ENCODE measurements at regions not wholly inside any gene's neighbourhood (a gene's known extent, or its start where the extent isn't known, plus 50 kb on each side); places are given as distances from the start of the nearest gene placed in this dataset.

DNA sequence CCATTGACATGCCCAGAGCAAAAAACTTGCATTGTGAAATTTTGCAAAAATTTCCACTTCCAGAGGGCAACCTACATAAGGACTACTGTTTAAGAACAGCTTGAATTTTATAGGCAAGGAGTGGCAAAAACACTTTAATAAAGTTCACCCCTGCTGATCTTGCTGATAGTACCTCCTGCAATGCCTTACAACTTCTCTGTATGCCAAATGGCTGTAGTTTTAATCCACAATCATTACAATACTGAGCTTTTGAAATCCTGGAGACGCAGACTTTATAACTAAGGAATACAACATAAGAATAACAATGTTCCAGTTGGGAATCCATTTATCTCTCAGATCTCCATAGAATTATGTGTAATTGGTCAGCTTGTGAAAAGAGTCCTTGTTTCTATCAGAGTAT is 247.5 kb downstream of the KCNJ3 start:
- Histone ChIP-seq H3K79me2 (ENCODE audit: control insufficient read depth, low read length) (no peaks in the 10 kb centered on the region), H3K27me3 (ENCODE audit: control insufficient read depth, low read length) (no peaks in the 10 kb centered on the region), H3K4me3 (ENCODE audit: low read length) (no peak overlapping the region), H3K4me2 (ENCODE audit: low read length) (no peak overlapping the region), H4K20me1 (ENCODE audit: control insufficient read depth, insufficient read depth, low read depth, low read length) (no peaks in the 10 kb centered on the region), H3K36me3 (ENCODE audit: control insufficient read depth, low read length) (no peaks in the 10 kb centered on the region), H3K27ac (ENCODE audit: low read depth, low read length) (no peak overlapping the region), H3K9me2 (replicated peaks; ENCODE audit: control insufficient read depth, low read length) (no peaks in the 10 kb centered on the region), H3K4me1 (ENCODE audit: control insufficient read depth, low read length) (no peaks in the 10 kb centered on the region), H3F3A (ENCODE audit: control insufficient read depth, insufficient read depth) (no peaks in the 10 kb centered on the region), H3K9me3 (ENCODE audit: control insufficient read depth, insufficient read depth, low read length) (no peaks in the 10 kb centered on the region)
- TF ChIP-seq CTCF (IDR thresholded peaks at IDR 0.05; ENCODE audit: low read depth, low read length, poor library complexity, severe bottlenecking) (no peak), EZH2phosphoT487 (IDR thresholded peaks at IDR 0.05; ENCODE audit: borderline replicate concordance, low read length) (no peak)

DNA sequence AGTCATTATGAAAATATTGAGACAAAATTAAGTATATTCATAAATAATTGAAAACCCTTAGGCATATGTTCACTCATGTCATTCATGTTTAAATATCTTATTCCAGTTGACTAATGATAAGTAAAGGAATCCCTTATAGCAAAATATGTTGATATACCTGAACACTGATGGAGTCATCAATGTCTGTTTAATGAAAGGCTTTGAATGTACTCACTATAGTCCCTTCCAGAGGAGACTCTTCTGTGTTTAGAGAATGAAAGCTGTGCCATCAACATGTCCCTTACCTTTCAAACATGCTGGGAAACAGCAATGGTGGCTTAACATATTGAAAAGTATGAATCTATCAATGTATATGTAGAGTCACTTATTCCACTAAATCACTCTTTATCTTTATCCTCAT is 242.9 kb downstream of the KCNJ3 start:
- Histone ChIP-seq H3K36me3 (ENCODE audit: control insufficient read depth, low read length) (no peaks in the 10 kb centered on the region), H3K9me2 (replicated peaks; ENCODE audit: control insufficient read depth, low read length) (no peaks in the 10 kb centered on the region), H3F3A (ENCODE audit: control insufficient read depth, insufficient read depth) (peaks cover 3% of the 10 kb centered on the region; the same call in 1 of the 2 replicates), H3K27me3 (ENCODE audit: control insufficient read depth, low read length) (no peaks in the 10 kb centered on the region), H3K27ac (ENCODE audit: low read depth, low read length) (no peak overlapping the region), H3K4me2 (ENCODE audit: low read length) (no peak overlapping the region), H3K79me2 (ENCODE audit: control insufficient read depth, low read length) (no peaks in the 10 kb centered on the region), H3K4me3 (ENCODE audit: low read length) (no peak overlapping the region), H4K20me1 (ENCODE audit: control insufficient read depth, insufficient read depth, low read depth, low read length) (no peaks in the 10 kb centered on the region), H3K4me1 (ENCODE audit: control insufficient read depth, low read length) (no peaks in the 10 kb centered on the region), H3K9me3 (ENCODE audit: control insufficient read depth, insufficient read depth, low read length) (no peaks in the 10 kb centered on the region)
- TF ChIP-seq CTCF (IDR thresholded peaks at IDR 0.05; ENCODE audit: low read depth, low read length, poor library complexity, severe bottlenecking) (no peak), EZH2phosphoT487 (IDR thresholded peaks at IDR 0.05; ENCODE audit: borderline replicate concordance, low read length) (no peak)

GRCh38 chr2:154934213-154934612 is 235.7 kb downstream of the KCNJ3 start:
- peaks cover 13% of the 10 kb centered on the region; the same call in 1 of the 2 replicates for H3K9me3 ChIP-seq (ENCODE audit: control insufficient read depth, insufficient read depth, low read length)
- no peaks in the 10 kb centered on the region for H3K9me2 ChIP-seq (replicated peaks; ENCODE audit: control insufficient read depth, low read length)
- no peaks in the 10 kb centered on the region for H3K36me3 ChIP-seq (ENCODE audit: control insufficient read depth, low read length)
- no peak overlapping the region for H3K27ac ChIP-seq (ENCODE audit: low read depth, low read length)
- TF ChIP-seq CTCF (IDR thresholded peaks at IDR 0.05; ENCODE audit: low read depth, low read length, poor library complexity, severe bottlenecking) (no peak), EZH2phosphoT487 (IDR thresholded peaks at IDR 0.05; ENCODE audit: borderline replicate concordance, low read length) (no peak)
- no peak overlapping the region for H3K4me2 ChIP-seq (ENCODE audit: low read length)
- H3F3A ChIP-seq (ENCODE audit: control insufficient read depth, insufficient read depth), result peaks cover 3% of the 10 kb centered on the region; the same call in 1 of the 2 replicates
- H3K27me3 ChIP-seq (ENCODE audit: control insufficient read depth, low read length), result no peaks in the 10 kb centered on the region
- H3K4me1 ChIP-seq (ENCODE audit: control insufficient read depth, low read length), result no peaks in the 10 kb centered on the region
- no peaks in the 10 kb centered on the region for H4K20me1 ChIP-seq (ENCODE audit: control insufficient read depth, insufficient read depth, low read depth, low read length)
- H3K4me3 ChIP-seq (ENCODE audit: low read length), result no peak overlapping the region
- no peaks in the 10 kb centered on the region for H3K79me2 ChIP-seq (ENCODE audit: control insufficient read depth, low read length)

- no peaks in the 10 kb centered on the region for H3K9me3 ChIP-seq (ENCODE audit: control insufficient read depth, insufficient read depth, low read length)
- no peaks in the 10 kb centered on the region for H3F3A ChIP-seq (ENCODE audit: control insufficient read depth, insufficient read depth)
- H3K4me3 ChIP-seq (ENCODE audit: low read length), result no peak overlapping the region
- H3K4me2 ChIP-seq (ENCODE audit: low read length), result no peak overlapping the region
- no peaks in the 10 kb centered on the region for H3K79me2 ChIP-seq (ENCODE audit: control insufficient read depth, low read length)
- no peak overlapping the region for H3K27ac ChIP-seq (ENCODE audit: low read depth, low read length)
- TF ChIP-seq EZH2phosphoT487 (IDR thresholded peaks at IDR 0.05; ENCODE audit: borderline replicate concordance, low read length) (no peak), CTCF (IDR thresholded peaks at IDR 0.05; ENCODE audit: low read depth, low read length, poor library complexity, severe bottlenecking) (no peak)
- no peaks in the 10 kb centered on the region for H3K4me1 ChIP-seq (ENCODE audit: control insufficient read depth, low read length)
- H4K20me1 ChIP-seq (ENCODE audit: control insufficient read depth, insufficient read depth, low read depth, low read length), result no peaks in the 10 kb centered on the region
- no peaks in the 10 kb centered on the region for H3K9me2 ChIP-seq (replicated peaks; ENCODE audit: control insufficient read depth, low read length)
- H3K36me3 ChIP-seq (ENCODE audit: control insufficient read depth, low read length), result no peaks in the 10 kb centered on the region
- H3K27me3 ChIP-seq (ENCODE audit: control insufficient read depth, low read length), result no peaks in the 10 kb centered on the region
These were observed 226.0 kb downstream of the KCNJ3 start for GRCh38 chr2:154924531-154924930.

Measured in DOHH2 (cell line).